Kasumi-1 (cell line): ENCODE measurements at regions not wholly inside any gene's neighbourhood (a gene's known extent, or its start where the extent isn't known, plus 50 kb on each side); places are given as distances from the start of the nearest gene placed in this dataset.
"Not testable (repeated sequence)": the region's sequence is repeated elsewhere in the genome, so short reads cannot be mapped to it uniquely, and the experiment has no call there.

Experiments used
- DNase-seq, 2 experiments: peaks; one replicate each; lab custom pipeline; 2025; lab: John Stamatoyannopoulos, UW

DNA sequence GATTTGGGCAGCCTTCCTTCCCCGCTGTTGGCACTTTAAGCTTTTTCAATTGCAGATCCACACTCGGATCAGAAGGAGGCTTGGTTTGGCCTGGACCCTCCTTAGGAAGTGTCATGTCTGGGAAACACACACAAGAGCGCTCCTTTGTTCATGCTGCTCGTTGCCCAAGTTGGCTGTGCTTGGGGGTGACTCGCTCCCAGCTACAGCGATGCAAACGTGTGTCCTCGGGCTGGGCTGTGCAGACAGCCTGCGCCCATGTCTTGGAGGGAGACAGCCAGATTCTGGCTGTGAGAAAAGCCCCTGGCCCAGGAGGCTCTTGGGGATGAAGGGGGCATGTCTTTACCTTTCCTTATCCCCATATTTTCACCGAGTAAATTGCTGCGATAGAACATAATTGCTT is 665.6 kb upstream of the EEF2KMT start:
- no peak for DNase-seq

- DNase-seq: no peak
Observed at GRCh38 chr16:5762362-5762761, 664.8 kb upstream of the EEF2KMT start.

DNA sequence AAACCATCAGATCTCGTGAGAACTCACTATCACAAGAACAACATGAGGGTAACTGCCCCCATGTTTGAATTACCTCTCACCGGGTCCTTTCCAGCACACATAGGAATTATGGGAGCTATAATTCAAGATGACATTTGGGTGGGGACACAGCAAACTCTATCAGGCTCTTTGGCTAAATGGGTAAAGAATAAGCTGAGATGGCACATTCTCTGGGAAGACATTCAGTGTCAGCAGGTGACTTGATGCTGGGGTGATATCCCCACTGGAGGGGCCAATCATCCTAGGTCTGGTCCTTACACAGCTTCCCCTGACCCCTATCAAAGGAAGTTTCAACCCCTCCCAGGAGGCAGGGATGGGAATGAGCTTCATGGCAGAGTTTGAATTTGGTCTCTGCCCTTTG is 664.0 kb upstream of the EEF2KMT start:
- no peak for DNase-seq

DNA sequence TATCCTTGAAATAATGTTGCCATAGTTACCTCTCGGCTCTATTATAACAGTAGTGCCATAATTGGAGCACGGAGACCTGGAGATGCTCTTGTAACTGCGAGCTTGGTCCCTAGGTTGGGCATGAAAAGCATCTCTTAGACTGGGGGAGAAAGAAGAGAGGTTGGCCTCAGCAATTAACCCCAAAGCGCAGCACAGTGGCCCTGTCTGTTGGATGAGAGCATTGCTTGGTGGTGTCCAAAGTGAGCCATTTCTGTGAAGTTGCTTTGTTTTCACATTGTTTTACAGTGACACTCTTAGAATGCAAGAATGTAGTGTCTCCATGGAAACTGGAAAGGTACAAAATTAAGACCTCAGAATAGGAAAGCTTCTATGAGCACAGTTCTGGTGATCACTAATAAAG is 660.7 kb upstream of the EEF2KMT start:
- DNase-seq: no peak

DNA sequence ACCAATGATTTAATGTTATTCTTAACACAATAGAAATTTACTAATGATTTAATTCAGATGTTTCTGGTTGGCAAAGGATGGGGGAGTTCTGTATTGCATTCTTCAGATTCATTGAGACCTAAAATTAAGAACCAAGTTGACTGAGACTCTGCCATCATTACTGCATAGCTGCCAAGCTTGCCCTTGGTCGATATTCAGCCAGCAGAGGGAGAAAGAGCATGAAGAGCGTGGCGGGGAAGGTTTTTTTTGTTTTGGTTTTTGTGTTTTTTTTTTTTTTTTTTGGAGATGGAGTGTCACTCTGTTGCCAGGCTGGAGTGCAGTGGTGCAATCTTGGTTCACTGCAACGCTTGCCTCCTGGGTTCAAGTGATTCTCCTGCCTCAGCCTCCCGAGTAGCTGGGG is 659.4 kb upstream of the EEF2KMT start:
- no peak for DNase-seq

- DNase-seq: no peak
Observed at GRCh38 chr16:5753381-5753780, 655.8 kb upstream of the EEF2KMT start.

DNA sequence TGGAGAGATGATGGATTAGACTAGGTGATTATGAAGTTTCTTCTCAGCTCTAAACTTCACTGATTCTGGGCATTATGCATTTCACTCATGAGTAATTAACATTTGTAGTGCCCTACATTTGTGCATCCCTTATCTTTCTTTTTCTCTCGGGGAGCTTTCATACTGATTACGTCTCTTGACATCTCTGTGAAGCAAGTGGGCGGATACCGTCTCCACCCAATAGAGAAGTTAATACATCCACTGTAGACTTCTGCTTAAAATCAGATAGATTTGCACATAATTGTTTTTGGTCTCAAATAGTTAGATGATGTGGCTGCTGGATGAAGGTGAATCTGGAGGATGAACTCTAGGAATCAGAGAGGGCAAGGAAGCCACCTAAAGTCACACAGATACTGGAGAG is 653.6 kb upstream of the EEF2KMT start:
- DNase-seq: no peak

GRCh38 chr16:5750439-5750838 is 652.8 kb upstream of the EEF2KMT start:
- not testable (repeated sequence) for DNase-seq

DNA sequence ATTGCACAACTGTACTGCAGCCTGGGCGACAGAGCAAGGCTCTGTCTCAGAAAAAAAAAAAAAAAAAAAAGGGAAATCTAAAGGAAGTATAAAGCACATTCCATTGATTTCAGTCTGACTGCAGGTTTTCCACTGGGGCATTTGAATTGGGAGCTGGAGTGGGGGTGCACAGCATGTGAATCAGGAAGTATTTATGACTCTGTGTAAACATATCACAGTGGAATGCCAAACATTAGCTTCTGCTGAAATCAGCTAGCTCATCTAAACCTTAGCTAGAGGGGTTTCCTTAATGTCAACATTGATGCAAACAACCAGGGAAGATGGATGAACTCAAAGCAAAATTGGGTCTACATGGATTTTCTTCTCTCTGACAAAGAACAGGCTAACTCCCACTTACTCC is 641.0 kb upstream of the EEF2KMT start:
- DNase-seq: no peak

GRCh38 chr16:5736209-5736930 is 638.8 kb upstream of the EEF2KMT start:
- DNase-seq: no peak

DNA sequence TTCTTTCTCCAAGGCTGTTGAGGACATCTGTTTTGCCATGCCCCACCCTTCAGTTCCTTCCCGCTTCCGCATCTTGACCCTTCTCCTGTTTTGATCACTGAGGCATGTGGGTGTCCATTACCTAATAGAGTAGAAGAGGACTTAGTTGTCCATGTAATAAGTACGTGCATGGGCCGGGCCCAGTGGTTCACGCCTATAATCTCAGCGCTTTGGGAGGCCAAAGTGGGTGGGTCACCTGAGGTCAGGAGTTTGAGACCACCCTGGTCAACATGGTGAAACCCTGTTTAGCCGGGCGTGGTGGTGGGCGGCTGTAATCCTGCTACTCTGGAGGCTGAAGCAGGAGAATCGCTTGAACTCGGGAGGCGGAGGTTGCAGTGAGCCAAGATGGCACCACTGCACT is 637.8 kb upstream of the EEF2KMT start:
- DNase-seq: no peak

DNA sequence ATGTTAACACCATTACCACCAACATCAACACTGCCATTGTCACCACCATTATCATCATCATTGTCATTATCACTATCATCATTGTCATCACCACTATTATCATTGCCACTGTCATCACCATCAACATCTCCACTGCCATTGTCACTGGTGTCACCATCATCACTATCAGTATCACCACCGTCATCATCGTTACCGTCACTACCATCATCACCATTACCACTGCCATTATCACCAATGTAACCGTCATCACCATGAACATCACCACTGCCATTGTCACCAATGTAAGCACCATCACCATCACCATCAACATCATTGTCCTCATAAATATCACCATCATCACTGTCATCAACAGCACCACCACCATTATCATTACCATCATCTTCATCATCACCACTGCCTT is 633.2 kb upstream of the EEF2KMT start:
- DNase-seq: no peak

DNA sequence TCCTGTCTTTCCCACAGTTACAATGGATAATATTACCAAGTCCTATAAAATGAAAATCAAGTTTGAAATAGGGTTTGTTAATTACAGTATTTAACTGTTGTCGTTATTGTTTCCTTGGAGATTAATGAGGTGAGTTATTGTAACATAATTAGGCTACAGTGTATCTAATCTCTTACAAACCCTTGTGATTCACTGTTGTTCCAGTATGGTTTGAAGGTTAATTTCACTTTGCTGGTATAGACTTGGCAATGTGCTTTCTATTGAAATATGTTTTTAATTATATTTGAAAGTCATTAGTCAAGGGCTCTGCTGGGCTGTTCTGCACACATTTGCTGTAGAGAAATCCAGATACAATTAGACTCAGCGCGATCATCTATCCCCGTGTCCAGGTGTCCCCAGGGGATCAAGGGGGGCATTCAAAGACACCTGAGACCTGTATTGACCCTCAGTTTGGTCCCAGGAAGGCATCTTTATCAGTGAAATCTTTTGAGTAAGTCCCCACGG is 624.6 kb upstream of the EEF2KMT start:
- no peak for DNase-seq

GRCh38 chr16:5715155-5715554 is 617.6 kb upstream of the EEF2KMT start:
- no peak for DNase-seq

DNA sequence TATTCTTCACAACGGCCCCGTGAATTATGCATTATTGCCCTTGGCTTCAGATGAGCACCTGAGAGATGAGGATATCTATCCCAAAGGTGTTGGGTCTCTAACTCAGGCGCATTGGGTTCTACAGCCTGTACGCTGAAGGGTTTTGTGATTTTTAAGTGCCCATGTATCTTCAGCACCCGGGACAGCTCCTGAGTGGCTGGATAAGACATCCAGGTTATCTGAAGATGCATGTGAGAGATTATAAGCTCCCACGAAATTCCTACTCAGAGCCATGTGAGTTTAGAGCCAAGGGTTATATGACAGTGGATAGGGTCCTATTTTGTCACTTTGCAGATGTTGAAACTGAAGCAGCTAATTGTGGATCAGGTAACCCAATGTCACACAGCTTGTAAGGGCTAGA is 612.3 kb upstream of the EEF2KMT start:
- no peak for DNase-seq

- DNase-seq: no peak
Observed at GRCh38 chr16:5706211-5706610, 608.6 kb upstream of the EEF2KMT start.

DNA sequence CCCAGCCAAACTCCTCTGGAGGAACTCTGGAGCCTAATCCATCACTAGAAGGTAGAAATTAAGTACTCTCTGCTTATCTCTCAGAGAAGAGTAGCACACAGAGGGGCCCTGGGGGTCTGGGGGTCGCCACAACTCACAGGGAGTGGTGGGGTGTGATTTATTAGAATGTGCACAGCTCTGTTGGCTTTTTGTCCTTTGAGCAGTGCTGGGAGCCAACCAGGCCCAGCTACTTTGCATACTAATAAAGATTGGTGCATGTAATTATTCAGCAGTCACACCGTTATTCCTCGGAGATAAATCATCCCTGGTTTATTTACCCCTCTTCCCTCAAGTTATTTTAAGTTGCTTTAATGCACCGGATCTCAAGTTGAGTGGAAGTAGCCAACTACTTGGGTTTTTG is 606.7 kb upstream of the EEF2KMT start:
- DNase-seq: no peak

DNA sequence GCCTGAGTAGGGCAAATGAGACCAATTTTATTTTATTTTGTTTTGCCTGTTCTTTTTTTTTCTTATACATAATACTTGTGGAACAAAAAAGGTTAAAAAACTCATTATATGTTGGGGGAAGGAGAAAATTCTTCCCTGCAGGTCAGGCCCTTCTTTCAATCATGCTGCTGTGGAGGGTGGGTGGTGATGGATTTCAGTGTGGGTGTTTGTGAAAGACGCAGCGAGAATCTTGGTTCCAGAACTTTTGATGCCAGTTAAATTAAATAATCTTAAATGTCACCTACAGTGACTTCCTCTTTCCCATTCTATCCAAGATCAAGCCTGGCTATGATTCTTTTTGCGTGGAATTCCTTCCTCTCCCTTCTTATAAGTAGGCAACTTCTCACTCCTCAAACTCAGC is 595.8 kb upstream of the EEF2KMT start:
- no peak for DNase-seq

DNA sequence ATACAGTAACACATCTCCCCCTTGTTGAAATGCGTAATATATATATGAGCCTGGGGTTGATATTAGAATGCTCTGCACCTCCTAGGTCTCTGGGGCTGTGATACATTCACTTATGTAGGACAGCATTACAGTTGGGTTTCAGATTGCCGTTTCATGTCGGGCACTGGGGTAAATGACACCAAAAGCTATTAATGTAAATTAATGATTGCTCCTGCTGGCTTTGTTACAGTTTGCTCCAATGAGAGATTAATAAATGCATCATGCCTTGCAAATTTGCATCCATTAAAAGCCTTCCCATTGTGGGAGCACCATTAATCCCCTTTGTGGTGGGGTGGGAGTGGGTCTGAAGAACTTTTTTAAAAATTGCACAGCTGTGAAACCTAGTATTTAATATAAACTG is 584.4 kb upstream of the EEF2KMT start:
- DNase-seq: no peak

DNA sequence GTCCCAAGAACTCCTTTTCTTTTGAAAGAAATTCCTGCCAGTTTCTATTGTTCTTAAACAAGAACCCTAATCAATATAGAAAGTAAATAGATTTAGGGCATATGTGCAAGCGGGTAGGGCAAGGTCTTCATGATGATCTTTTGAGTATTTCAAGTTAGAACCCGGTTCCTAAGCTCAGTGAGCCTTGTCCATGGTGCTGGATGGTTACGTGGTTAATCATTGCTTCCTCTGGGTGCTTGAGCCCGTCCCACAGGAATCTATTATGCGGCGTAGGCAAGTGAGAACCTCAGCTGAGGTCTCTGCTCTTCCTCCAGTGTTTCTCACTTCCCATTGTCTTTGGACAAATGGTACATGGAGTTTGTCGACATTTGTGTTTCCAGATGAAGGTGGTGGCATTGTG is 580.8 kb upstream of the EEF2KMT start:
- no peak for DNase-seq

GRCh38 chr16:5671421-5671820 is 573.8 kb upstream of the EEF2KMT start:
- no peak for DNase-seq

DNA sequence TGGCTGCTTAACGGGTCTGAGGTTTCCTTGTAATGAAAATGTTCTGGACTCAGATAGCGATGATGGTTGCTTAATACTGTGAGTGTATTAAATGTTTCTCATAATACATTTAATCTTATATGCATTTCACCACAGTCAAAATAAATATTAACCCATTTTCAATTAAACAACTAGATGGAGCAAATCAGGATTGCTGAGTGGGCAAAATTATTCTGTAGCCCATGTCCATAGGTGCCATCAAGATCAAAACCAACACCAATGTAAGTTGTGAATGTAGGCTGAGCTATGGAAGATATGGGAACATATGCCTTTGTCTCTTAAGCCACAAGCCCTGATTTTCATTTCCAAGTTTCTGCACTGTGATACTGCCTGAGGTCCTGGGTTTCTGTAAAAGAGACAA is 572.6 kb upstream of the EEF2KMT start:
- no peak for DNase-seq

GRCh38 chr16:5668553-5668952 is 571.0 kb upstream of the EEF2KMT start:
- DNase-seq: no peak

DNA sequence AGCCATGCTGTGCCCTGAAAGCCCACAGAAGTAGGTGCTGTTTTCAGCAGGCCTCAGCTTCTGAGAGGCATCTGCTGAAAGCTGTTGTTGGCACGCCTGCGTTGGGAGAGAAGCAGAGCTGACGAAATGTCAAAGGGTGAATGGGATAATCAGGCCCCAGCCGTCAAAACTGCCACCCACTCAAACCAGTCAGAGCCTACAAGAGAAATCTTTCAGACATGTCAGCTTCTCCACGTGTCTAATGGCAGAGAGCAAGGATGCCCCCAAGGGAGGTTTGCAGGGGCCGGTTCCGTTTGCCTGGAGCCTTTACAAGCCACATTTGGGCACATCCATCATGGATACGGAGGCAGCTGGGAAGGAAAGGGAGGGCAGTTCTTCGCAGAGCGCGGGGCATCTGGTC is 568.2 kb upstream of the EEF2KMT start:
- no peak for DNase-seq
